GM23248 (cell line): ENCODE measurements at regions not wholly inside any gene's neighbourhood (a gene's known extent, or its start where the extent isn't known, plus 50 kb on each side); places are given as distances from the start of the nearest gene placed in this dataset.

Experiments
- EZH2 ChIP-seq: fragments of 200-600 bp; sonication (generic); IDR thresholded peaks from 2 replicates; pipeline ENCODE4 v1.6.1; 2018; ENCODE audit warnings: antibody characterized with exemption, mild to moderate bottlenecking; ENCODE audit not compliant: insufficient read depth, poor library complexity, severe bottlenecking
- EZH2phosphoT487 ChIP-seq: fragments of 200-600 bp; sonication (generic); IDR thresholded peaks from 2 replicates; pipeline ENCODE4 v1.6.1; 2018; ENCODE audit warnings: antibody characterized with exemption, moderate library complexity, mild to moderate bottlenecking, low read depth; ENCODE audit not compliant: insufficient read depth

GRCh38 chr18:70578480-70578879 lies 289.6 kb downstream of the SOCS6 start:
- TF ChIP-seq EZH2 (no peak), EZH2phosphoT487 (no peak)
